CD14-positive monocyte (primary cell): ENCODE measurements at regions not wholly inside any gene's neighbourhood (a gene's known extent, or its start where the extent isn't known, plus 50 kb on each side); places are given as distances from the start of the nearest gene placed in this dataset.

Experiments
- DNase-seq, 3 donors: peaks; one replicate each; pipeline ENCODE4 v3.0.0-alpha.2; 2011 to 2022
- H2AFZ ChIP-seq: 2 replicates; pipeline ENCODE4 v1.6.0; 2012; ENCODE audit warnings: mild to moderate bottlenecking, low read depth, low read length, inconsistent platforms; ENCODE audit not compliant: insufficient read depth, poor library complexity, severe bottlenecking
- H3K27ac ChIP-seq, 2 donors: 1 replicate in 1 of 2; 2 replicates in 1 of 2; pipeline ENCODE4 v1.5.1; 2012 to 2013; ENCODE audit warnings: low read length in 2 of 2, control low read depth in 1 of 2, inconsistent platforms in 1 of 2, low read depth in 1 of 2, mild to moderate bottlenecking in 1 of 2
- H3K27me3 ChIP-seq, 2 donors: one replicate each; pipeline versions ENCODE4 v1.6.0 to v1.6.1; 2011 to 2013; ENCODE audit warnings: low read length in 2 of 2; ENCODE audit not compliant: control insufficient read depth in 2 of 2, insufficient read depth in 2 of 2
- H3K36me3 ChIP-seq, 2 donors: replicated peaks in 1 of 2; 1 replicate in 1 of 2; 2 replicates in 1 of 2; pipeline versions ENCODE4 v1.5.1 to v1.6.1; 2012 to 2013; ENCODE audit warnings: low read length in 2 of 2, control low read depth in 1 of 2, inconsistent platforms in 1 of 2, mild to moderate bottlenecking in 1 of 2; ENCODE audit not compliant: insufficient read depth in 2 of 2, control insufficient read depth in 1 of 2
- H3K4me1 ChIP-seq, 2 donors: 1 replicate in 1 of 2; 2 replicates in 1 of 2; pipeline versions ENCODE4 v1.5.1 to v1.6.1; 2012 to 2013; ENCODE audit warnings: low read length in 2 of 2, control low read depth in 1 of 2, inconsistent platforms in 1 of 2, mild to moderate bottlenecking in 1 of 2, moderate library complexity in 1 of 2; ENCODE audit not compliant: insufficient read depth in 2 of 2, control insufficient read depth in 1 of 2
- H3K4me2 ChIP-seq: replicated peaks from 2 replicates; pipeline ENCODE3; 2012; ENCODE audit warnings: low read length, moderate library complexity, mild to moderate bottlenecking; ENCODE audit not compliant: poor library complexity, severe bottlenecking; ENCODE audit errors: extremely low read depth
- H3K4me3 ChIP-seq, 3 experiments: fragments of 200-600 bp in 1 of 3; sonication (generic) in 1 of 3; replicated peaks in 1 of 3; 1 replicate in 2 of 3; 2 replicates in 1 of 3; pipeline ENCODE4 v1.5.1; 2011 to 2013; ENCODE audit warnings: low read length in 3 of 3, mild to moderate bottlenecking in 3 of 3, control low read depth in 2 of 3, low read depth in 2 of 3, inconsistent platforms in 1 of 3, moderate library complexity in 1 of 3
- H3K79me2 ChIP-seq: 2 replicates; pipeline ENCODE4 v1.6.0; 2012; ENCODE audit warnings: mild to moderate bottlenecking, control low read depth, inconsistent platforms, low read length, moderate library complexity; ENCODE audit not compliant: insufficient read depth
- H3K9ac ChIP-seq: 2 replicates; pipeline ENCODE4 v1.6.0; 2017; ENCODE audit warnings: low read length, mild to moderate bottlenecking; ENCODE audit not compliant: insufficient read depth, poor library complexity, severe bottlenecking
- H3K9me3 ChIP-seq, 2 donors: replicated peaks in 1 of 2; 1 replicate in 1 of 2; 2 replicates in 1 of 2; pipeline versions ENCODE4 v1.5.1 to v1.6.1; 2012 to 2013; ENCODE audit warnings: low read length in 2 of 2, control low read depth in 1 of 2; ENCODE audit not compliant: control insufficient read depth in 1 of 2, insufficient read depth in 1 of 2
- H4K20me1 ChIP-seq: 2 replicates; pipeline ENCODE4 v1.6.0; 2012; ENCODE audit warnings: mild to moderate bottlenecking, low read length, control low read depth, moderate library complexity; ENCODE audit not compliant: insufficient read depth
- H3K27ac Mint-ChIP-seq, 7 donors: one replicate each; pipeline ENCODE4 v1.8.0; 2020; ENCODE audit warnings: mild to moderate bottlenecking in 7 of 7, mixed read lengths in 7 of 7, moderate library complexity in 6 of 7, inconsistent platforms in 2 of 7
- H3K27me3 Mint-ChIP-seq, 3 donors: one replicate each; pipeline ENCODE4 v1.8.0; 2021 to 2022; ENCODE audit warnings: low read depth in 3 of 3, mild to moderate bottlenecking in 3 of 3, mixed read lengths in 3 of 3, moderate library complexity in 3 of 3, inconsistent platforms in 1 of 3
- H3K36me3 Mint-ChIP-seq, 2 donors: one replicate each; pipeline ENCODE4 v1.8.0; 2020; ENCODE audit warnings: mixed read lengths in 2 of 2, inconsistent platforms in 1 of 2, mild to moderate bottlenecking in 1 of 2
- H3K4me1 Mint-ChIP-seq: one replicate; pipeline ENCODE4 v1.8.0; 2020; ENCODE audit warnings: mild to moderate bottlenecking, mixed read lengths
- H3K4me3 Mint-ChIP-seq, 2 donors: one replicate each; pipeline ENCODE4 v1.8.0; 2020; ENCODE audit warnings: mild to moderate bottlenecking in 2 of 2, mixed read lengths in 2 of 2, moderate library complexity in 1 of 2
- H3K9me3 Mint-ChIP-seq, 7 donors: one replicate each; pipeline ENCODE4 v1.8.0; 2020 to 2022; ENCODE audit warnings: mixed read lengths in 7 of 7, mild to moderate bottlenecking in 6 of 7, moderate library complexity in 6 of 7, inconsistent platforms in 2 of 7
- intact Hi-C, 2 donors: fragments of 100-400 bp; cut with micrococcal nuclease; formaldehyde crosslinking; loops; one replicate each; pipeline versions ENCODE4 v1.15.0 to v1.15.1; 2023
- TF ChIP-seq, protein P1 (sequence below): fragments of 200-600 bp; IDR thresholded peaks from one replicate; pipeline ENCODE4 v1.8.0; 2022; ENCODE audit warnings: antibody characterized with exemption, mild to moderate bottlenecking

DNA sequence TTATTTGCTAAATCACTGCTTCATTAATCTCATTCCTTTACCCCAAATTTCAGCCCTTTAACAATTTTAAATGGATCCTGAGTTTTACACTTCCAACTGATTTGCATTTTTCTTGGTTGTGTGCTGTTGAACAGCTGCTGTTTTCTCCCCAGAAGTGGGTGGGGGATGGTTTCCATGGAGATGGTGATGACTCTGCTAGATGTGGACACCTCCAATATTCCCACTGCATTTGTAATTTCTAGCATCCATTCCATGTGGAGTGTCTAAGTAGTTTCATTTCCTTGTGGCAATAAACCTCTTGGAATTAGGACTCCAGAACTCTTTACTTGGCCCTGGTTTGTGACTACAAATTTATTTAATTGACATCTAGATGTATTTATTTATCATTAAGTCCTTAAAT is 330.4 kb downstream of the GBA3 start:
- Histone ChIP-seq H3K27ac (no peak overlapping the region), H3K4me1 (no peaks in the 10 kb centered on the region), H3K9me3 (no peaks in the 10 kb centered on the region), H3K79me2 (no peaks in the 10 kb centered on the region), H2AFZ (no peak overlapping the region), H3K36me3 (no peaks in the 10 kb centered on the region), H3K4me3 (no peak overlapping the region), H4K20me1 (no peaks in the 10 kb centered on the region), H3K4me2 (no peak overlapping the region), H3K9ac (no peak overlapping the region), H3K27me3 (no peaks in the 10 kb centered on the region)
- H3K9me3 Mint-ChIP-seq, result peaks cover 0 to 8% (median 2%) of the 10 kb centered on the region in 7 donors
- no peaks in the 10 kb centered on the region for H3K36me3 Mint-ChIP-seq
- intact Hi-C loops, result no loop called here
- H3K27me3 Mint-ChIP-seq, result no peaks in the 10 kb centered on the region
- TF ChIP-seq, protein P1, sequence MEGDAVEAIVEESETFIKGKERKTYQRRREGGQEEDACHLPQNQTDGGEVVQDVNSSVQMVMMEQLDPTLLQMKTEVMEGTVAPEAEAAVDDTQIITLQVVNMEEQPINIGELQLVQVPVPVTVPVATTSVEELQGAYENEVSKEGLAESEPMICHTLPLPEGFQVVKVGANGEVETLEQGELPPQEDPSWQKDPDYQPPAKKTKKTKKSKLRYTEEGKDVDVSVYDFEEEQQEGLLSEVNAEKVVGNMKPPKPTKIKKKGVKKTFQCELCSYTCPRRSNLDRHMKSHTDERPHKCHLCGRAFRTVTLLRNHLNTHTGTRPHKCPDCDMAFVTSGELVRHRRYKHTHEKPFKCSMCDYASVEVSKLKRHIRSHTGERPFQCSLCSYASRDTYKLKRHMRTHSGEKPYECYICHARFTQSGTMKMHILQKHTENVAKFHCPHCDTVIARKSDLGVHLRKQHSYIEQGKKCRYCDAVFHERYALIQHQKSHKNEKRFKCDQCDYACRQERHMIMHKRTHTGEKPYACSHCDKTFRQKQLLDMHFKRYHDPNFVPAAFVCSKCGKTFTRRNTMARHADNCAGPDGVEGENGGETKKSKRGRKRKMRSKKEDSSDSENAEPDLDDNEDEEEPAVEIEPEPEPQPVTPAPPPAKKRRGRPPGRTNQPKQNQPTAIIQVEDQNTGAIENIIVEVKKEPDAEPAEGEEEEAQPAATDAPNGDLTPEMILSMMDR, result no peak
- H3K4me3 Mint-ChIP-seq, result no peak overlapping the region
- H3K4me1 Mint-ChIP-seq, result no peaks in the 10 kb centered on the region
- DNase-seq, result no peak
- no peak overlapping the region for H3K27ac Mint-ChIP-seq

DNA sequence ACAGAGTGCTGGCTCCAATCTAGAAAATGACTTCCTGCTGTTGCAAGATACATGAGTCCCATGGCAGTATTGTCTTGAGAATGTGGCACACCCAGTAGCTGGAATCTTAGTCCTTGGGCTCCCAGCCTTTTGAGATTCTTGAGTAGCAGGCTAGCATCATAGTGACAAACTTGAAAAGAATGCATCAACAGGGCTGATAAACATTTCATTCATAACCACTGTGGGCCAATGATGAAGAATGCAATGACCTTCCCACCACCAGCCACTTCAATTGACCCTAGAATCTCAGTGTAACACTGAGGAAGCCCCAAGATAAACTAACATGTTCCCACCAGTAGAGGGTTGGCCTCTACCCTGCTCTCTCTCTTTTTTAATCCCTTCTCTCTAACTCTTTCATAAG is 329.3 kb downstream of the GBA3 start:
- H3K27ac Mint-ChIP-seq, result no peak overlapping the region
- H4K20me1 ChIP-seq, result no peaks in the 10 kb centered on the region
- no peaks in the 10 kb centered on the region for H3K9me3 ChIP-seq
- no peaks in the 10 kb centered on the region for H3K27me3 Mint-ChIP-seq
- H3K4me2 ChIP-seq, result no peak overlapping the region
- H3K9me3 Mint-ChIP-seq, result peaks cover 0 to 10% (median 3%) of the 10 kb centered on the region in 7 donors
- H3K9ac ChIP-seq, result no peak overlapping the region
- no peaks in the 10 kb centered on the region for H3K4me1 ChIP-seq
- H3K36me3 Mint-ChIP-seq, result no peaks in the 10 kb centered on the region
- no peaks in the 10 kb centered on the region for H3K36me3 ChIP-seq
- no peaks in the 10 kb centered on the region for H3K4me1 Mint-ChIP-seq
- H3K27me3 ChIP-seq, result no peaks in the 10 kb centered on the region
- DNase-seq, result no peak
- no peak overlapping the region for H2AFZ ChIP-seq
- no peak overlapping the region for H3K4me3 ChIP-seq
- H3K4me3 Mint-ChIP-seq, result no peak overlapping the region
- no peaks in the 10 kb centered on the region for H3K79me2 ChIP-seq
- no peak overlapping the region for H3K27ac ChIP-seq
- TF ChIP-seq, protein P1, result no peak
- intact Hi-C loops, result no loop called here
